GM23338 (cell line): ENCODE measurements at regions not wholly inside any gene's neighbourhood (a gene's known extent, or its start where the extent isn't known, plus 50 kb on each side); places are given as distances from the start of the nearest gene placed in this dataset.

Source experiments
- ATAC-seq: fragments of 200-7000 bp; cut with Tn5 transposase; 3 replicates; pipeline ENCODE4 v1.9.1; 2020
- DNase-seq: peaks from one replicate; pipeline ENCODE4 v3.0.0-alpha.2; 2015; ENCODE audit warnings: low spot score
- H2AFZ ChIP-seq: fragments of 200-600 bp; sonication (generic); 2 replicates; pipeline ENCODE4 v1.8.0; 2016; ENCODE audit warnings: antibody characterized with exemption, mild to moderate bottlenecking, moderate library complexity
- H3F3A ChIP-seq: fragments of 200-600 bp; sonication (generic); replicated peaks from 2 replicates; pipeline ENCODE4 v1.8.0; 2017; ENCODE audit warnings: antibody characterized with exemption, mixed run types, low read depth
- H3K27ac ChIP-seq: fragments of 200-600 bp; sonication (generic); 2 replicates; pipeline ENCODE4 v1.6.1; 2016; ENCODE audit warnings: low read depth
- H3K27me3 ChIP-seq: fragments of 200-600 bp; sonication (generic); 2 replicates; pipeline ENCODE4 v1.8.0; 2016; ENCODE audit warnings: mild to moderate bottlenecking, mixed run types, moderate library complexity; ENCODE audit not compliant: insufficient read depth
- H3K36me3 ChIP-seq: fragments of 200-600 bp; sonication (generic); 2 replicates; pipeline ENCODE4 v1.8.0; 2016; ENCODE audit warnings: mild to moderate bottlenecking; ENCODE audit not compliant: insufficient read depth
- H3K4me1 ChIP-seq: fragments of 200-600 bp; sonication (generic); 2 replicates; pipeline ENCODE4 v1.8.0; 2016; ENCODE audit warnings: mild to moderate bottlenecking, moderate library complexity; ENCODE audit not compliant: insufficient read depth
- H3K4me2 ChIP-seq: fragments of 200-600 bp; sonication (generic); 2 replicates; pipeline ENCODE4 v1.7.1; 2017; ENCODE audit warnings: mixed run types
- H3K4me3 ChIP-seq: fragments of 200-600 bp; sonication (generic); 2 replicates; pipeline ENCODE4 v1.6.1; 2016; ENCODE audit warnings: mixed run types
- H3K79me2 ChIP-seq: fragments of 200-600 bp; sonication (generic); replicated peaks from 2 replicates; pipeline ENCODE4 v1.8.0; 2017; ENCODE audit warnings: mild to moderate bottlenecking; ENCODE audit not compliant: insufficient read depth
- H3K9me2 ChIP-seq: fragments of 200-600 bp; sonication (generic); 2 replicates; pipeline ENCODE4 v1.8.0; 2017; ENCODE audit not compliant: insufficient read depth
- H4K20me1 ChIP-seq: fragments of 200-600 bp; sonication (generic); replicated peaks from 2 replicates; pipeline ENCODE4 v1.8.0; 2017; ENCODE audit warnings: mild to moderate bottlenecking; ENCODE audit not compliant: insufficient read depth
- H3K27ac Mint-ChIP-seq: 2 replicates; pipeline ENCODE4 v1.8.0; 2020; ENCODE audit warnings: inconsistent platforms, mild to moderate bottlenecking, moderate library complexity, mixed read lengths
- H3K27me3 Mint-ChIP-seq: 3 replicates; pipeline ENCODE4 v1.8.0; 2022; ENCODE audit warnings: low read depth, mild to moderate bottlenecking, moderate library complexity, mixed read lengths, inconsistent platforms; ENCODE audit not compliant: insufficient read depth, poor library complexity
- H3K36me3 Mint-ChIP-seq: 3 replicates; pipeline ENCODE4 v1.8.0; 2021; ENCODE audit warnings: low read depth, mild to moderate bottlenecking, inconsistent platforms, moderate library complexity, mixed read lengths
- H3K4me1 Mint-ChIP-seq: 3 replicates; pipeline ENCODE4 v1.8.0; 2020; ENCODE audit warnings: mild to moderate bottlenecking, inconsistent platforms, mixed read lengths
- H3K4me3 Mint-ChIP-seq: 3 replicates; pipeline ENCODE4 v1.8.0; 2021; ENCODE audit warnings: moderate library complexity, mild to moderate bottlenecking, inconsistent platforms, mixed read lengths
- H3K9me3 Mint-ChIP-seq: 3 replicates; pipeline ENCODE4 v1.8.0; 2020; ENCODE audit warnings: moderate library complexity, mild to moderate bottlenecking, inconsistent platforms, mixed read lengths
- CREB1 ChIP-seq: fragments of 250-450 bp; sonication (Bioruptor Pico); IDR thresholded peaks from 2 replicates; pipeline ENCODE4 v1.5.0; 2020; ENCODE audit warnings: low read depth, mild to moderate bottlenecking, moderate library complexity
- CTCF ChIP-seq, 2 experiments: fragments of 200-600 bp in 1 of 2; sonication (generic) in 1 of 2; conservative IDR thresholded peaks; 2 replicates each; pipeline versions ENCODE4 v1.5.1 to v1.6.1; 2016 to 2017; ENCODE audit warnings: antibody characterized with exemption in 2 of 2, low read depth in 2 of 2, mild to moderate bottlenecking in 2 of 2, moderate library complexity in 1 of 2
- ETS1 ChIP-seq: IDR thresholded peaks from 2 replicates; pipeline ENCODE4 v1.6.1; 2016; ENCODE audit warnings: antibody characterized with exemption
- EZH2phosphoT487 ChIP-seq: fragments of 200-600 bp; sonication (generic); IDR thresholded peaks from one replicate; pipeline ENCODE4 v1.8.1; 2018; ENCODE audit warnings: antibody characterized with exemption; ENCODE audit not compliant: unreplicated experiment
- JUNB ChIP-seq: IDR thresholded peaks from one replicate; pipeline ENCODE4 v1.6.1; 2016; ENCODE audit warnings: antibody characterized with exemption; ENCODE audit not compliant: unreplicated experiment
- NANOG ChIP-seq: IDR thresholded peaks from 2 replicates; pipeline ENCODE4 v1.6.1; 2016; ENCODE audit warnings: antibody characterized with exemption, borderline replicate concordance
- POLR2AphosphoS5 ChIP-seq: IDR thresholded peaks from 2 replicates; pipeline ENCODE4 v1.6.1; 2016; ENCODE audit warnings: antibody characterized with exemption, low read depth
- REST ChIP-seq: IDR thresholded peaks from one replicate; pipeline ENCODE4 v1.6.1; 2018; ENCODE audit warnings: antibody characterized with exemption; ENCODE audit not compliant: unreplicated experiment
- STAT1 ChIP-seq: IDR thresholded peaks from one replicate; pipeline ENCODE4 v1.6.1; 2016; ENCODE audit warnings: antibody characterized with exemption; ENCODE audit not compliant: unreplicated experiment
- ZNF114 ChIP-seq: fragments of 250-450 bp; sonication (Bioruptor Pico); IDR thresholded peaks from 2 replicates; pipeline ENCODE4 v1.5.0; 2020; ENCODE audit warnings: mild to moderate bottlenecking, moderate library complexity
- ZNF462 ChIP-seq: fragments of 250-450 bp; sonication (Bioruptor Pico); IDR thresholded peaks from 2 replicates; pipeline ENCODE4 v1.5.0; 2020; ENCODE audit warnings: mild to moderate bottlenecking, moderate library complexity

- no peak for TF ChIP-seq ZNF462 (CRISPR knock-in tag)
Measured at GRCh38 chr3:78154521-78155186, 1114.8 kb downstream of the ROBO2 start (continued).

- Histone ChIP-seq H3K4me1 (peaks cover 6% of the 10 kb centered on the region; the same call in 1 of the 2 replicates), H3K9me2 (no peaks in the 10 kb centered on the region), H3K4me2 (no peak overlapping the region), H3K79me2 (no peaks in the 10 kb centered on the region), H3K4me3 (no peak overlapping the region), H4K20me1 (no peaks in the 10 kb centered on the region), H3K36me3 (no peaks in the 10 kb centered on the region), H2AFZ (no peak overlapping the region), H3F3A (no peaks in the 10 kb centered on the region), H3K27ac (no peak overlapping the region), H3K27me3 (no peaks in the 10 kb centered on the region)
- no peak for DNase-seq
- H3K27me3 Mint-ChIP-seq = no peaks in the 10 kb centered on the region
- no peak for ATAC-seq
- no peaks in the 10 kb centered on the region for H3K9me3 Mint-ChIP-seq
- no peak overlapping the region for H3K27ac Mint-ChIP-seq
- no peaks in the 10 kb centered on the region for H3K36me3 Mint-ChIP-seq
- H3K4me3 Mint-ChIP-seq = no peak overlapping the region
- H3K4me1 Mint-ChIP-seq = peaks cover 8% of the 10 kb centered on the region; the same call in 2 of the 3 replicates
- TF ChIP-seq ZNF114 (CRISPR knock-in tag) (no peak), STAT1 (no peak), POLR2AphosphoS5 (no peak), JUNB (no peak), CTCF (conservative IDR thresholded peaks at IDR 0.05; ENCODE audit: low read depth in 2 of 2) (no peak), CREB1 (CRISPR knock-in tag) (no peak), REST (no peak), NANOG (no peak), ETS1 (no peak), EZH2phosphoT487 (no peak)
Measured at GRCh38 chr3:78161736-78162135, 1121.8 kb downstream of the ROBO2 start.
